T-cell (primary cell): ENCODE measurements at regions not wholly inside any gene's neighbourhood (a gene's known extent, or its start where the extent isn't known, plus 50 kb on each side); places are given as distances from the start of the nearest gene placed in this dataset.

Experiments
- ATAC-seq, 4 experiments: fragments of 200-7000 bp in 3 of 4; fragments of 150-1000 bp in 1 of 4; cut with Tn5 transposase; replicated peaks in 1 of 4; 1 replicate in 3 of 4; 2 replicates in 1 of 4; pipeline ENCODE4 v1.10.0; 2021; ENCODE audit warnings: moderate library complexity in 3 of 4, mild to moderate bottlenecking in 2 of 4, moderate number of reproducible peaks in 1 of 4
- CTCF ChIA-PET, 2 donors: fragments of 300-600 bp; sonication (Branson Sonifier 250); formaldehyde crosslinking; loops; one replicate each; lab custom pipeline; 2022; ENCODE audit warnings: antibody characterized with exemption in 2 of 2; lab: Charles Lee
- POLR2A ChIA-PET, 2 donors: fragments of 300-600 bp; sonication (Branson Sonifier 250); formaldehyde crosslinking; loops; one replicate each; lab custom pipeline; 2022; ENCODE audit warnings: antibody characterized with exemption in 2 of 2; lab: Charles Lee
- DNase-seq, 35 experiments: peaks; one replicate each; pipeline versions ENCODE4 v3.0.0 to v3.0.0-alpha.2; 2013 to 2023
- H3K27ac ChIP-seq: one replicate; pipeline ENCODE4 v1.5.1; 2013; ENCODE audit warnings: low read length
- H3K27me3 ChIP-seq, 2 experiments: replicated peaks in 1 of 2; 1 replicate in 1 of 2; 2 replicates in 1 of 2; pipeline versions ENCODE4 v1.6.1 to v1.7.0; 2013; ENCODE audit warnings: low read length in 1 of 2, mixed read lengths in 1 of 2; ENCODE audit not compliant: control insufficient read depth in 2 of 2, insufficient read depth in 2 of 2; ENCODE audit errors: extremely low read depth in 1 of 2
- H3K36me3 ChIP-seq, 2 donors: 1 replicate in 1 of 2; 2 replicates in 1 of 2; pipeline versions ENCODE4 v1.6.1 to v1.7.0; 2013; ENCODE audit warnings: low read length in 1 of 2; ENCODE audit not compliant: control insufficient read depth in 2 of 2, insufficient read depth in 1 of 2; ENCODE audit errors: extremely low read depth in 1 of 2
- H3K4me1 ChIP-seq, 2 experiments: 1 replicate in 1 of 2; 2 replicates in 1 of 2; pipeline versions ENCODE4 v1.6.1 to v1.7.0; 2013; ENCODE audit warnings: low read length in 2 of 2, mixed read lengths in 1 of 2; ENCODE audit not compliant: insufficient read depth in 2 of 2, control insufficient read depth in 1 of 2; ENCODE audit errors: extremely low read depth in 1 of 2
- H3K4me3 ChIP-seq, 2 donors: 1 replicate in 1 of 2; 2 replicates in 1 of 2; pipeline versions ENCODE4 v1.5.1 to v1.7.0; 2013; ENCODE audit warnings: mild to moderate bottlenecking in 2 of 2, low read length in 1 of 2, moderate library complexity in 1 of 2; ENCODE audit not compliant: control insufficient read depth in 1 of 2; ENCODE audit errors: extremely low read depth in 1 of 2
- H3K9me3 ChIP-seq: 2 replicates; pipeline ENCODE4 v1.7.0; 2013
- H3K27ac Mint-ChIP-seq, 2 donors: one replicate each; pipeline ENCODE4 v1.8.0; 2020 to 2021; ENCODE audit warnings: mild to moderate bottlenecking in 2 of 2, mixed read lengths in 2 of 2
- H3K27me3 Mint-ChIP-seq, 2 donors: one replicate each; pipeline ENCODE4 v1.8.0; 2021 to 2022; ENCODE audit warnings: mixed read lengths in 2 of 2
- H3K36me3 Mint-ChIP-seq: one replicate; pipeline ENCODE4 v1.8.0; 2021; ENCODE audit warnings: mixed read lengths
- H3K4me1 Mint-ChIP-seq, 3 donors: one replicate each; pipeline ENCODE4 v1.8.0; 2020 to 2022; ENCODE audit warnings: mixed read lengths in 3 of 3, mild to moderate bottlenecking in 1 of 3
- H3K4me3 Mint-ChIP-seq, 3 donors: one replicate each; pipeline ENCODE4 v1.8.0; 2020 to 2022; ENCODE audit warnings: mild to moderate bottlenecking in 3 of 3, mixed read lengths in 3 of 3, moderate library complexity in 3 of 3
- H3K9me3 Mint-ChIP-seq, 3 donors: one replicate each; pipeline ENCODE4 v1.8.0; 2020 to 2022; ENCODE audit warnings: mixed read lengths in 3 of 3
- WGBS: methylation state at CpG from one replicate; pipeline ENCODE4 v1.1.5; 2013; ENCODE audit warnings: missing lambda C conversion rate; ENCODE audit not compliant: insufficient coverage; 5-methylcytosine and 5-hydroxymethylcytosine counted together

DNA sequence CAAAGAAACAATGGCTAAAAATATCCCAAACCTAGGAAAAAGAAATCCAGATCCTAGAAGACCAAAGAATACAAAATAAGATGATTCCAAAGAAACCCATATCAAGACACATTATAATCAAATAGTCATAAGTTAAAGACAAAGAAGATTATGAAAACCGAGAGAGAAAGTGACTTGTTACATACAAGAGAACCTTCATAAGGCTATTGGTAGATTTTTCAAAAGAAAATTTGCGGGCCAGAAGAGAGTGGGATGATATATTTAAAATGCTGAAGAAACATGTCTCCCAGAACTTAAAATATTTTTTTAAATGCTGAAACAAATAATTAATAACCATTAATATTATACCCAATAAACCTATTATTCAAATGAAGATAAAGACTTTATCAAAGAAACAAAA is 687.3 kb downstream of the TLE4 start:
- Mint-ChIP-seq H3K4me3 (no peak overlapping the region), H3K36me3 (no peaks in the 10 kb centered on the region), H3K27me3 (no peaks in the 10 kb centered on the region), H3K9me3 (peaks cover 15 to 41% (median 25%) of the 10 kb centered on the region in 3 donors), H3K4me1 (no peaks in the 10 kb centered on the region), H3K27ac (no peak overlapping the region)
- DNase-seq (no peak), ATAC-seq (no peak)
- Histone ChIP-seq H3K4me3 (no peak overlapping the region), H3K27me3 (no peaks in the 10 kb centered on the region), H3K9me3 (peaks cover 2% of the 10 kb centered on the region), H3K36me3 (no peaks in the 10 kb centered on the region), H3K4me1 (no peaks in the 10 kb centered on the region), H3K27ac (no peak overlapping the region)
- WGBS = no CpG with 5 or more reads among the region's 2 CpGs
- POLR2A ChIA-PET = no interaction called here
- CTCF ChIA-PET = no interaction called here

DNA sequence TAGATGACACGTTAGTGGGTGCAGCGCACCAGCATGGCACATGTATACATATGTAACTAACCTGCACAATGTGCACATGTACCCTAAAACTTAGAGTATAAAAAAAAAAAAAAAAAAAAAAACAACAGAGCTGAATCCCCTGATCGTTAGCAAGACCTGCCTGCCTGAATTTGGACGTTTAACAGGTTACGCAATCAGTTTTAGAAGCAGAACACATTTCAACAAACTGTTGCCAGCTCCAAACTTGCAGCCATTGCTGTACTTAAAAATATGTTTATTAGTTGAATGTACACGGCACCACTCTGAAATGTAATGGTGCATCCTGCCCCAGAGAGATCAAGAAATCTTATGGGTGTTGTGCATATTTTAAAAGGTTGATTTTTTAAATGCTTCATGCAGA is 680.0 kb downstream of the TLE4 start:
- Histone ChIP-seq H3K4me3 (no peak overlapping the region), H3K36me3 (no peaks in the 10 kb centered on the region), H3K27me3 (no peaks in the 10 kb centered on the region), H3K4me1 (no peaks in the 10 kb centered on the region), H3K9me3 (no peaks in the 10 kb centered on the region), H3K27ac (no peak overlapping the region)
- Mint-ChIP-seq H3K36me3 (no peaks in the 10 kb centered on the region), H3K4me1 (no peaks in the 10 kb centered on the region), H3K9me3 (peaks cover 6 to 13% (median 6%) of the 10 kb centered on the region in 3 donors), H3K4me3 (no peak overlapping the region), H3K27ac (no peak overlapping the region), H3K27me3 (no peaks in the 10 kb centered on the region)
- ATAC-seq (no peak), DNase-seq (no peak)
- POLR2A ChIA-PET = no interaction called here
- CTCF ChIA-PET = no interaction called here
- no CpG with 5 or more reads among the region's 6 CpGs for WGBS

DNA sequence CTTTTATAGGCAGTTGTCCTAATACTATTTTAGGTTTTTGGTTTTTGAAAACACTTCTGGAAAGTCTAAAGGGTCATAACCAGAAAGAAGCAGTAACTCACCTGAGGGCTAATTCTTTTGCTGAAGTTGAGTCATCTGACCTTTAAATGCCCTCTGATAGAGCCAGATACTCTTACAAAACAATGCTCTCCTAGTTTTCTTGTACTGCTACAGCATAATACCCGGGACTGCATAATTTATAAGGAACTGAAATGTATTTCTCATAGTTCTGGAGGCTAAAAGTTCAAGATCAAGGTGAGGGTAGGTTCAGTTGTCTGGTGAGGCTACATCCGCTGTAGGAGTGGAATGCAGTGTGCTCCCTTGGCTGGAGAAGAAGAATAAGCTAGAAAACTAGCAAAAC is 670.3 kb downstream of the TLE4 start:
- H3K4me1 ChIP-seq = no peaks in the 10 kb centered on the region
- H3K4me3 ChIP-seq = no peak overlapping the region
- WGBS = 67% methylated on average over 1 of the region's 2 CpGs
- DNase-seq = no peak
- H3K9me3 Mint-ChIP-seq = peaks cover 0 to 5% (median 3%) of the 10 kb centered on the region in 3 donors
- no peaks in the 10 kb centered on the region for H3K9me3 ChIP-seq
- no peak overlapping the region for H3K27ac Mint-ChIP-seq
- no peaks in the 10 kb centered on the region for H3K36me3 ChIP-seq
- CTCF ChIA-PET = no interaction called here
- no peak overlapping the region for H3K27ac ChIP-seq
- no peaks in the 10 kb centered on the region for H3K27me3 Mint-ChIP-seq
- H3K4me1 Mint-ChIP-seq = no peaks in the 10 kb centered on the region
- no peaks in the 10 kb centered on the region for H3K36me3 Mint-ChIP-seq
- no peak overlapping the region for H3K4me3 Mint-ChIP-seq
- POLR2A ChIA-PET = no interaction called here
- H3K27me3 ChIP-seq = no peaks in the 10 kb centered on the region
- ATAC-seq = no peak

DNA sequence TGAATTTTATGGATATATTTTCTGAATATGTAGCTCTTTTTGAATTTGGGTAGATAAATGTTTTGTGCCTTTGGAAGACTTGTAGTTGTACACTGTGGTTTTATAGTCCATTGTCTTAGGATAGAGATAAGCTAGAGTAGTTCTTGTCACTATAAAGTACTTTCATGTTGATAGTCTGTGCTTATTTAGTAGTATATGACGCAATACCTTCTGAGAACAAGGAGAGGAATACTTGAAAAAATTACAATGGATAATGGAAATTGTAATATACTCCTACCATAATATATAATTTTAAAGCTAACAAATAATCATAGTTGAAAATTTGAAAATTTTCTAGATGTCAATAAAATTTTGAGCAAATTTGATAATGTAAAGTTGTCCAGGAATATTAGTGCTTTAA is 664.0 kb downstream of the TLE4 start:
- no peak for ATAC-seq
- Mint-ChIP-seq H3K27me3 (no peaks in the 10 kb centered on the region), H3K9me3 (peaks cover 0 to 5% (median 5%) of the 10 kb centered on the region in 3 donors), H3K4me3 (no peak overlapping the region), H3K27ac (no peak overlapping the region), H3K36me3 (no peaks in the 10 kb centered on the region), H3K4me1 (no peaks in the 10 kb centered on the region)
- H3K9me3 ChIP-seq = no peaks in the 10 kb centered on the region
- H3K4me1 ChIP-seq = no peaks in the 10 kb centered on the region
- H3K4me3 ChIP-seq = no peak overlapping the region
- no peak for DNase-seq
- peaks cover 0 to 5% of the 10 kb centered on the region in 2 experiments for H3K27me3 ChIP-seq
- no peaks in the 10 kb centered on the region for H3K36me3 ChIP-seq
- ChIA-PET POLR2A (no interaction called here), CTCF (no interaction called here)
- WGBS = no CpG with 5 or more reads among the region's 1 CpG
- H3K27ac ChIP-seq = no peak overlapping the region

DNA sequence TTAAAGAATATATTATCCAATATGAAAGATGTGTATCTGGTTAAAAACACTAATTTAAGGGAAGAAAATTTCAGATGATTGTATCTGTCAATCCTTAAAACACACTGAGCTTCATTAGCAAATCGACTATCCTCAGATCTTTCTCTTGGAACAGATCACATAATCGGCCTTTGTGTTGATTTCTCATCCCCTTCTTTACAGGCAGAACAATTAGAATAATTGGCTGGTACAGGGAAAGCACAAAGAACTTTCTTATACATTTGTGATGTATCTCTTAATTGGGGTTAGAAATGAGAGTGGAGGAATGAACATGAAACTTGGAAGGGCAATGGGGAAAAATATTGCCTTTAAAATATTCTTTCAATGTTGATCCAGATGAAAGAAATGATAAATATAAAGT is 662.1 kb downstream of the TLE4 start:
- no peaks in the 10 kb centered on the region for H3K9me3 ChIP-seq
- Mint-ChIP-seq H3K4me1 (no peaks in the 10 kb centered on the region), H3K36me3 (no peaks in the 10 kb centered on the region), H3K27ac (no peak overlapping the region), H3K27me3 (no peaks in the 10 kb centered on the region), H3K4me3 (no peak overlapping the region), H3K9me3 (peaks cover 0 to 14% (median under 1%) of the 10 kb centered on the region in 3 donors)
- H3K36me3 ChIP-seq = no peaks in the 10 kb centered on the region
- H3K4me1 ChIP-seq = no peaks in the 10 kb centered on the region
- ATAC-seq (no peak), DNase-seq (no peak)
- no CpG with 5 or more reads among the region's 2 CpGs for WGBS
- H3K27me3 ChIP-seq = peaks cover 0 to 5% of the 10 kb centered on the region in 2 experiments
- ChIA-PET CTCF (no interaction called here), POLR2A (no interaction called here)
- no peak overlapping the region for H3K27ac ChIP-seq
- H3K4me3 ChIP-seq = no peak overlapping the region

DNA sequence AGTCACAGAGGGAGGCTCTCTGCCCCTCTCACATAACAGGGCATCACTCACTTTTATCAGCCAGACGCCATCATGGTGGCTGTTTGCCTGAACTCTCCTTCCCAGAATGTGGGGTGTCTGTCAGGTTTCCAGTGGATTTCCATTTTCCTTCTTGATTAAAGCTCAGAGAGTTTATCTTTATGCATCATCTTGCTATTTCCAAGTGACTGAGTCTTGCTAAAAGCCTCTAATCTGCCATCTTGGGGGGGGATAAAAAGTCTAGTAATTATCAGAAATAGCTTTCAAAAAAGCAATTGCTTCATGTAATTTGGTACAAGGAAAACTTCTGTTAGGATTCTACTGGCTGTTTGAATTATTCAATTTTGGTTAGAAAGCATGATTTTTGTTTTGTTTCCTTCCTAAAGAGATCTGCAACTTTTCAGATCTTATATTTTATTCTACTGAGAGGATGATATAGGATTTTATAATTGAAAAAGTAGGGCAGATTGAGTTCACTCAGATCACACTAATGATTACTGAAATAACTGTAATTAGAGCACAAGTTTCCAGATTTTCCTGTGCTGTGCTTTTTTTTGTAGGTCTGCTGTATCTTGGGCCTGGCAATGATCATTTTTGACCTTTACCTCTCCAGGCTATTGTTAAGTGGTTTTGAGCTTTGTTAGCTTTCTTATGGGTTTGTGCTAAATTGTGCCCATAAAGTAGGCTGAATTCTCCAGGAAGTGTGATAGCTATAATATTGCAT is 661.5 kb downstream of the TLE4 start:
- peaks cover 0 to 5% of the 10 kb centered on the region in 2 experiments for H3K27me3 ChIP-seq
- WGBS = no CpG with 5 or more reads among the region's 1 CpG
- H3K4me1 Mint-ChIP-seq = no peaks in the 10 kb centered on the region
- no peak overlapping the region for H3K4me3 ChIP-seq
- H3K36me3 ChIP-seq = no peaks in the 10 kb centered on the region
- POLR2A ChIA-PET = no interaction called here
- H3K9me3 Mint-ChIP-seq = peaks cover 0 to 14% (median 0%) of the 10 kb centered on the region in 3 donors
- no peak overlapping the region for H3K27ac Mint-ChIP-seq
- no peak for DNase-seq
- H3K9me3 ChIP-seq = no peaks in the 10 kb centered on the region
- H3K27ac ChIP-seq = no peak overlapping the region
- H3K27me3 Mint-ChIP-seq = no peaks in the 10 kb centered on the region
- no peaks in the 10 kb centered on the region for H3K4me1 ChIP-seq
- H3K4me3 Mint-ChIP-seq = no peak overlapping the region
- CTCF ChIA-PET = no interaction called here
- ATAC-seq = no peak
- H3K36me3 Mint-ChIP-seq = no peaks in the 10 kb centered on the region
